Endothelial cell of umbilical vein (primary cell): ENCODE measurements at regions not wholly inside any gene's neighbourhood (a gene's known extent, or its start where the extent isn't known, plus 50 kb on each side); places are given as distances from the start of the nearest gene placed in this dataset.

Experiments used
- BruUV-seq: library from RNA; stranded (reverse); fragments of 400-500 nt; replicated peaks from 2 replicates; lab custom pipeline; 2021; lab: Mats Ljungman, UMichigan
- CTCF ChIA-PET: fragments of 300-600, 350-600 bp; sonication (Branson Sonifier 250); formaldehyde crosslinking; loops from one replicate; lab custom pipeline; 2021; ENCODE audit warnings: antibody characterized with exemption, inconsistent platforms; lab: Charles Lee
- POLR2A ChIA-PET: fragments of 300-600, 350-600 bp; sonication (Branson Sonifier 250); formaldehyde crosslinking; loops from one replicate; lab custom pipeline; 2021; ENCODE audit warnings: antibody characterized with exemption, inconsistent platforms; lab: Charles Lee
- DNase-seq: peaks from one replicate; pipeline ENCODE4 v3.0.0-alpha.2; 2011; ENCODE audit warnings: low read depth, low spot score
- FAIRE-seq: peaks from 2 replicates; lab custom pipeline; 2011; peaks lifted over from hg19 to GRCh38; lab: Jason Lieb, UNC
- H2AFZ ChIP-seq: 2 replicates; pipeline ENCODE4 v1.6.0; 2012; ENCODE audit warnings: low read depth, low read length, control low read depth, inconsistent platforms
- H3K27ac ChIP-seq: 2 replicates; pipeline ENCODE4 v1.5.1; 2011; ENCODE audit warnings: low read depth, mild to moderate bottlenecking, control low read depth, low read length, moderate library complexity; ENCODE audit not compliant: insufficient read depth
- H3K27me3 ChIP-seq, 2 experiments: 2 replicates each; pipeline versions ENCODE4 v1.6.0 to v1.6.1; 2011; ENCODE audit warnings: low read length in 2 of 2, mixed read lengths in 1 of 2; ENCODE audit not compliant: control insufficient read depth in 2 of 2, insufficient read depth in 2 of 2
- H3K36me3 ChIP-seq, 2 experiments: 2 replicates in 1 of 2; 3 replicates in 1 of 2; pipeline ENCODE4 v1.5.1; 2011; ENCODE audit warnings: low read length in 2 of 2, mild to moderate bottlenecking in 1 of 2, moderate library complexity in 1 of 2; ENCODE audit not compliant: control insufficient read depth in 2 of 2, insufficient read depth in 2 of 2; ENCODE audit errors: extremely low read depth in 1 of 2
- H3K4me1 ChIP-seq: 3 replicates; pipeline ENCODE4 v1.5.1; 2011; ENCODE audit warnings: mild to moderate bottlenecking, low read length; ENCODE audit not compliant: control insufficient read depth, insufficient read depth; ENCODE audit errors: extremely low read depth
- H3K4me2 ChIP-seq: 2 replicates; pipeline ENCODE4 v1.6.1; 2011; ENCODE audit warnings: low read length, control low read depth, mixed read lengths; ENCODE audit not compliant: insufficient read depth
- H3K4me3 ChIP-seq, 3 experiments: fragments of 200-600 bp in 1 of 3; sonication (generic), shearing (Covaris generic) in 1 of 3; replicated peaks in 1 of 3; 2 replicates each; pipeline ENCODE4 v1.5.1; 2011 to 2016; ENCODE audit warnings: control low read depth in 3 of 3, low read length in 3 of 3, mild to moderate bottlenecking in 2 of 3, inconsistent platforms in 1 of 3, low read depth in 1 of 3, moderate library complexity in 1 of 3; ENCODE audit not compliant: insufficient read depth in 1 of 3
- H3K79me2 ChIP-seq: 2 replicates; pipeline ENCODE4 v1.6.0; 2012; ENCODE audit warnings: low read length, inconsistent platforms; ENCODE audit not compliant: control insufficient read depth, insufficient read depth
- H3K9ac ChIP-seq: replicated peaks from 2 replicates; pipeline ENCODE3; 2011; ENCODE audit warnings: low read length, control low read depth; ENCODE audit not compliant: insufficient read depth; ENCODE audit errors: extremely low read depth
- H3K9me1 ChIP-seq: replicated peaks from 3 replicates; pipeline ENCODE4 v1.6.0; 2011; ENCODE audit warnings: mild to moderate bottlenecking, low read length; ENCODE audit not compliant: control insufficient read depth, insufficient read depth; ENCODE audit errors: extremely low read depth
- H3K9me3 ChIP-seq: replicated peaks from 2 replicates; pipeline ENCODE4 v1.5.1; 2012; ENCODE audit warnings: low read length, inconsistent platforms; ENCODE audit not compliant: control insufficient read depth, insufficient read depth
- H4K20me1 ChIP-seq: replicated peaks from 2 replicates; pipeline ENCODE3; 2011; ENCODE audit warnings: mild to moderate bottlenecking, low read length; ENCODE audit not compliant: control insufficient read depth, insufficient read depth; ENCODE audit errors: extremely low read depth
- CTCF ChIP-seq, 2 donors: IDR thresholded peaks; 1 replicate in 1 of 2; 2 replicates in 1 of 2; pipeline ENCODE4 v1.5.1; 2011; ENCODE audit warnings: low read length in 2 of 2, mild to moderate bottlenecking in 2 of 2, moderate library complexity in 2 of 2, control low read depth in 1 of 2, inconsistent platforms in 1 of 2, low read depth in 1 of 2; ENCODE audit not compliant: insufficient read depth in 1 of 2; ENCODE audit errors: extremely low read depth in 1 of 2
- FOS ChIP-seq: IDR thresholded peaks from 2 replicates; pipeline ENCODE4 v1.6.1; 2011; ENCODE audit warnings: mild to moderate bottlenecking, low read length, moderate library complexity, borderline replicate concordance; ENCODE audit not compliant: insufficient read depth
- JUN ChIP-seq: IDR thresholded peaks from 2 replicates; pipeline ENCODE4 v1.6.1; 2011; ENCODE audit warnings: borderline replicate concordance, low read depth; ENCODE audit not compliant: insufficient read length, insufficient read depth
- MAX ChIP-seq: IDR thresholded peaks from 2 replicates; pipeline ENCODE4 v1.6.1; 2011; ENCODE audit not compliant: insufficient read depth, insufficient read length
- MYC ChIP-seq: IDR thresholded peaks from one replicate; pipeline ENCODE4 v1.6.1; 2011; ENCODE audit warnings: mild to moderate bottlenecking, low read depth, low read length
- POLR2A ChIP-seq: IDR thresholded peaks from 2 replicates; pipeline ENCODE4 v1.6.1; 2012; ENCODE audit warnings: low read depth, mild to moderate bottlenecking, control low read depth, low read length
- POLR2AphosphoS5 ChIP-seq: IDR thresholded peaks from 2 replicates; pipeline ENCODE4 v1.6.1; 2012; ENCODE audit warnings: low read depth, mild to moderate bottlenecking, control low read depth, low read length, moderate library complexity; ENCODE audit not compliant: insufficient read depth
- dilution Hi-C: fragments of 300-500 bp; cut with MboI; formaldehyde crosslinking; loops from one replicate; pipeline ENCODE4 v1.15.0; 2019; ENCODE audit warnings: low sequenced_read_pairs; ENCODE audit not compliant: extremely low pct_ligation_motif_present
- intact Hi-C: fragments of 100-400 bp; cut with micrococcal nuclease; formaldehyde crosslinking; loops from one replicate; pipeline ENCODE4 v1.10.0; 2022

- Histone ChIP-seq H3K9me1 (no peaks in the 10 kb centered on the region), H2AFZ (no peak overlapping the region), H3K9me3 (no peaks in the 10 kb centered on the region), H3K27me3 (no peaks in the 10 kb centered on the region), H3K36me3 (no peaks in the 10 kb centered on the region), H3K4me1 (no peaks in the 10 kb centered on the region), H3K4me2 (no peak overlapping the region), H4K20me1 (no peaks in the 10 kb centered on the region), H3K79me2 (no peaks in the 10 kb centered on the region), H3K4me3 (no peak overlapping the region), H3K27ac (no peak overlapping the region), H3K9ac (no peak overlapping the region)
- dilution Hi-C loops (no loop called here), intact Hi-C loops (no loop called here)
- ChIA-PET POLR2A (no interaction called here), CTCF (interaction anchor here (1.0 to 1.4 kb wide), 2 partner anchors 46 to 53 kb away, joined by 3 read pairs; no protein-coding TSS in a partner anchor)
- no TSS peak for BruUV-seq
- FAIRE-seq, result no peak
- DNase-seq, result no peak
- TF ChIP-seq POLR2AphosphoS5, result no peak
- TF ChIP-seq CTCF (IDR thresholded peaks at IDR 0.05; ENCODE audit: extremely low read depth in 1 of 2, insufficient read depth in 1 of 2, low read depth in 1 of 2, low read length in 2 of 2), result no peak
- TF ChIP-seq POLR2A, result no peak
- no peak for TF ChIP-seq JUN
- TF ChIP-seq FOS, result no peak
- TF ChIP-seq MAX, result no peak
- TF ChIP-seq MYC, result no peak
These were observed 210.5 kb downstream of the SNAPC1 start for GRCh38 chr14:61972711-61973110.
